ENCODE measurements at regions not wholly inside any gene's neighbourhood (a gene's known extent, or its start where the extent isn't known, plus 50 kb on each side); places are given as distances from the start of the nearest gene placed in this dataset.

- no peak for DNase-seq (ENCODE audit: low read depth)
Observed at GRCh38 chr11:94671553-94672366, 96.4 kb upstream of the AMOTL1 start.

GRCh38 chr11:94672636-94673035, 95.5 kb upstream of the AMOTL1 start:
- no peak for DNase-seq (ENCODE audit: low read depth)

GRCh38 chr11:94673386-94673785, 94.8 kb upstream of the AMOTL1 start:
- DNase-seq (ENCODE audit: low read depth): no peak

- DNase-seq (ENCODE audit: low read depth): no peak
Observed at GRCh38 chr11:94673951-94674491, 94.1 kb upstream of the AMOTL1 start.

GRCh38 chr11:94675239-94675638, 92.9 kb upstream of the AMOTL1 start:
- DNase-seq (ENCODE audit: low read depth): peak; percentile 19

GRCh38 chr11:94675813-94676212, 92.3 kb upstream of the AMOTL1 start:
- no peak for DNase-seq (ENCODE audit: low read depth)

- no peak for DNase-seq (ENCODE audit: low read depth)
Observed at GRCh38 chr11:94676814-94677213, 91.3 kb upstream of the AMOTL1 start.

- peak; percentile 34 for DNase-seq (ENCODE audit: low read depth)
Observed at GRCh38 chr11:94678236-94678635, 89.9 kb upstream of the AMOTL1 start.

- no peak for DNase-seq (ENCODE audit: low read depth)
Observed at GRCh38 chr11:94678901-94679300, 89.3 kb upstream of the AMOTL1 start.

- no peak for DNase-seq (ENCODE audit: low read depth)
Observed at GRCh38 chr11:94680426-94680825, 87.7 kb upstream of the AMOTL1 start.

- DNase-seq (ENCODE audit: low read depth): no peak
Observed at GRCh38 chr11:94681140-94681539, 87.0 kb upstream of the AMOTL1 start.

GRCh38 chr11:94681852-94682251, 86.3 kb upstream of the AMOTL1 start:
- DNase-seq (ENCODE audit: low read depth): no peak

GRCh38 chr11:94694309-94695060, 73.7 kb upstream of the AMOTL1 start:
- DNase-seq (ENCODE audit: low read depth): no peak

GRCh38 chr11:94697156-94697555, 71.0 kb upstream of the AMOTL1 start:
- no peak for DNase-seq (ENCODE audit: low read depth)

- DNase-seq (ENCODE audit: low read depth): no peak
Observed at GRCh38 chr11:94700622-94701021, 67.5 kb upstream of the AMOTL1 start.

GRCh38 chr11:94702481-94702880, 65.7 kb upstream of the AMOTL1 start:
- DNase-seq (ENCODE audit: low read depth): no peak

- no peak for DNase-seq (ENCODE audit: low read depth)
Observed at GRCh38 chr11:94705419-94705818, 62.7 kb upstream of the AMOTL1 start.

GRCh38 chr11:94705891-94706615, 62.1 kb upstream of the AMOTL1 start:
- DNase-seq (ENCODE audit: low read depth): peak; percentile 57

- DNase-seq (ENCODE audit: low read depth): no peak
Observed at GRCh38 chr11:94708176-94708575, 60.0 kb upstream of the AMOTL1 start.

- DNase-seq (ENCODE audit: low read depth): no peak
Observed at GRCh38 chr11:94708642-94709041, 59.5 kb upstream of the AMOTL1 start.

GRCh38 chr11:94715225-94715624, 52.9 kb upstream of the AMOTL1 start:
- DNase-seq (ENCODE audit: low read depth): no peak

GRCh38 chr11:94717667-94718066, 50.5 kb upstream of the AMOTL1 start:
- DNase-seq (ENCODE audit: low read depth): no peak

Data from renal cortical epithelial cell (primary cell).